Common myeloid progenitor, CD34-positive (primary cell): ENCODE measurements at regions not wholly inside any gene's neighbourhood (a gene's known extent, or its start where the extent isn't known, plus 50 kb on each side); places are given as distances from the start of the nearest gene placed in this dataset.
"Not testable (repeated sequence)": the region's sequence is repeated elsewhere in the genome, so short reads cannot be mapped to it uniquely, and the experiment has no call there.

ENCODE experiments used
- CTCF ChIA-PET: fragments of 350-600 bp; sonication (Branson Sonifier 250); formaldehyde crosslinking; loops from one replicate; lab custom pipeline; 2021; ENCODE audit warnings: antibody characterized with exemption; lab: Charles Lee
- POLR2A ChIA-PET: fragments of 350-600 bp; sonication (Branson Sonifier 250); formaldehyde crosslinking; loops from one replicate; lab custom pipeline; 2021; ENCODE audit warnings: antibody characterized with exemption; lab: Charles Lee
- DNase-seq, 3 donors: peaks; one replicate each; pipeline versions ENCODE4 v3.0.0 to v3.0.0-alpha.2; 2013
- H3K27ac ChIP-seq, 2 experiments: 1 replicate in 1 of 2; 2 replicates in 1 of 2; pipeline ENCODE4 v1.7.0; 2013; ENCODE audit warnings: inconsistent platforms in 2 of 2, low read length in 2 of 2, mild to moderate bottlenecking in 2 of 2, low read depth in 1 of 2, moderate library complexity in 1 of 2; ENCODE audit not compliant: severe bottlenecking in 2 of 2, insufficient read depth in 1 of 2, poor library complexity in 1 of 2
- H3K27me3 ChIP-seq, 5 experiments: replicated peaks in 2 of 5; 1 replicate in 3 of 5; 2 replicates in 2 of 5; pipeline versions ENCODE4 v1.6.1 to v1.7.0; 2013; ENCODE audit warnings: low read length in 4 of 5, mild to moderate bottlenecking in 2 of 5, moderate library complexity in 2 of 5, inconsistent platforms in 1 of 5; ENCODE audit not compliant: insufficient read depth in 5 of 5, control insufficient read depth in 4 of 5
- H3K36me3 ChIP-seq, 4 experiments: 1 replicate in 2 of 4; 2 replicates in 2 of 4; pipeline versions ENCODE4 v1.6.1 to v1.7.0; 2013; ENCODE audit warnings: low read length in 3 of 4, control low read depth in 1 of 4, mild to moderate bottlenecking in 1 of 4; ENCODE audit not compliant: control insufficient read depth in 4 of 4, insufficient read depth in 4 of 4
- H3K4me1 ChIP-seq, 4 experiments: 1 replicate in 3 of 4; 2 replicates in 1 of 4; pipeline versions ENCODE4 v1.6.1 to v1.7.1; 2013; ENCODE audit warnings: low read length in 3 of 4, mild to moderate bottlenecking in 3 of 4, control low read depth in 1 of 4, inconsistent platforms in 1 of 4, moderate library complexity in 1 of 4; ENCODE audit not compliant: control insufficient read depth in 4 of 4, insufficient read depth in 4 of 4; ENCODE audit errors: control extremely low read depth in 1 of 4
- H3K4me3 ChIP-seq, 7 experiments: 1 replicate in 4 of 7; 2 replicates in 3 of 7; pipeline versions ENCODE4 v1.5.1 to v1.7.0; 2013; ENCODE audit warnings: mild to moderate bottlenecking in 7 of 7, low read length in 6 of 7, moderate library complexity in 6 of 7, inconsistent platforms in 2 of 7, low read depth in 2 of 7, control low read depth in 1 of 7; ENCODE audit not compliant: insufficient read depth in 4 of 7, control insufficient read depth in 1 of 7; ENCODE audit errors: extremely low read depth in 1 of 7
- H3K9me3 ChIP-seq, 5 experiments: 1 replicate in 4 of 5; 2 replicates in 1 of 5; pipeline versions ENCODE4 v1.6.1 to v1.7.1; 2013; ENCODE audit warnings: low read length in 4 of 5, mild to moderate bottlenecking in 2 of 5, inconsistent platforms in 1 of 5, low read depth in 1 of 5, moderate library complexity in 1 of 5; ENCODE audit not compliant: control insufficient read depth in 4 of 5, insufficient read depth in 2 of 5; ENCODE audit errors: control extremely low read depth in 1 of 5
- WGBS: methylation state at CpG from one replicate; pipeline ENCODE4 v1.1.5; 2013; ENCODE audit not compliant: insufficient coverage; 5-methylcytosine and 5-hydroxymethylcytosine counted together

GRCh38 chrX:67353651-67354370 lies 190.0 kb upstream of the AR start:
- DNase-seq = no peak
- H3K27ac ChIP-seq = no peak overlapping the region
- no CpG with 5 or more reads among the region's 2 CpGs for WGBS
- no peaks in the 10 kb centered on the region for H3K9me3 ChIP-seq
- ChIA-PET POLR2A (no interaction called here), CTCF (no interaction called here)
- H3K36me3 ChIP-seq = no peaks in the 10 kb centered on the region
- H3K4me1 ChIP-seq = no peaks in the 10 kb centered on the region
- H3K4me3 ChIP-seq = no peak overlapping the region
- H3K27me3 ChIP-seq = no peaks in the 10 kb centered on the region

- CTCF ChIA-PET, POLR2A ChIA-PET, H3K4me3 ChIP-seq, H3K27ac ChIP-seq, H3K27me3 ChIP-seq, DNase-seq, H3K9me3 ChIP-seq, H3K36me3 ChIP-seq, H3K4me1 ChIP-seq: not testable (repeated sequence)
- 33% methylated on average over 1 of the region's 2 CpGs for WGBS
Measured at GRCh38 chrX:67361267-67361666, 182.6 kb upstream of the AR start.

GRCh38 chrX:67384403-67384802 lies 159.4 kb upstream of the AR start:
- no peaks in the 10 kb centered on the region for H3K27me3 ChIP-seq
- no peaks in the 10 kb centered on the region for H3K36me3 ChIP-seq
- H3K4me3 ChIP-seq = no peak overlapping the region
- WGBS = 79% methylated on average over 2 of the region's 2 CpGs
- DNase-seq = no peak
- H3K9me3 ChIP-seq = peaks cover 0 to 3% (median 1%) of the 10 kb centered on the region in 5 experiments
- no peaks in the 10 kb centered on the region for H3K4me1 ChIP-seq
- no peak overlapping the region for H3K27ac ChIP-seq
- ChIA-PET CTCF (no interaction called here), POLR2A (no interaction called here)

- DNase-seq = no peak
- POLR2A ChIA-PET = no interaction called here
- Histone ChIP-seq H3K36me3 (no peaks in the 10 kb centered on the region), H3K27ac (no peak overlapping the region), H3K9me3 (peaks cover 0 to 6% (median 0%) of the 10 kb centered on the region in 5 experiments), H3K27me3 (no peaks in the 10 kb centered on the region), H3K4me3 (no peak overlapping the region), H3K4me1 (no peaks in the 10 kb centered on the region)
- CTCF ChIA-PET = no interaction called here
- WGBS = 91% methylated on average over 17 of the region's 19 CpGs
Measured at GRCh38 chrX:67408423-67409079, 135.3 kb upstream of the AR start.

DNA sequence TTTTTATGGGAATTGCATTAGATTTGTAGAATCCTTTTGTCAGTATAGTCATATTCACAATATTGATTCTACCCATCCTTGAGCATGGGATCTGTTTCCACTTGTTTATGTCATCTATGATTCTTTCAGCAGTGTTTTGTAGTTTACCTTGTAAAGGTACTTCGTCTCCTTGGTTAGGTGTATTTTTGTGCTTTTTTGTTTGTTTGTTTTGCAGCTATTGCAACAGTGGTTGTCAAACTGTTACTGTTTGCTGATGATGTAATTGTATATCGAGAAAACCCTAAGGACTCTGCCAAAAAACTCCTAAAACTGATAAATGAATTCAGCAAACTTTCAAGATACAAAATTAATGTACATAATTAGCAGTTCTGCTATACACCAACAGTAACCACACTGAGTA lies 127.9 kb upstream of the AR start:
- Histone ChIP-seq H3K4me1 (no peaks in the 10 kb centered on the region), H3K4me3 (no peak overlapping the region), H3K27ac (no peak overlapping the region), H3K9me3 (no peaks in the 10 kb centered on the region), H3K36me3 (no peaks in the 10 kb centered on the region), H3K27me3 (no peaks in the 10 kb centered on the region)
- DNase-seq = no peak
- WGBS = 82% methylated on average over 1 of the region's 2 CpGs
- CTCF ChIA-PET = no interaction called here
- POLR2A ChIA-PET = no interaction called here

DNA sequence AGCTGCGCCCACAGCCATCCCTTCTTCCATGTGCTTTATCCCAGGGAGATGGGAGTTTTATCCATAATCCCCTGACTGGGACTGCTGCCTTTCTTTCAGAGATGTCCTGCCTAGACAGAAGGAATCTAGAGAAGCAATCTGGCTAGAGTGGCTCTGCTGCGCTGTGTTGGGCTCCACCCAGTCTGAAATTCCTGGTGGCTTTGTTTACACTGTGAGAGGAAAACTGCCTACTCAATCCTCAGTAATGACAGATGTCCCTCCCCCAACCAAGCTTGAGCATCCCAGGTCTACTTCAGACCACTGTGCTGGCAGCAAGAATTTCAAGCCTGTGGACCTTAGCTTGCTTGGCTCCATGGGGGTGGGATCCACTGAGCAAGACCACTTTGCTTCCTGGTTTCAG lies 116.9 kb upstream of the AR start:
- H3K27me3 ChIP-seq = no peaks in the 10 kb centered on the region
- H3K36me3 ChIP-seq = no peaks in the 10 kb centered on the region
- no peak overlapping the region for H3K4me3 ChIP-seq
- H3K4me1 ChIP-seq = no peaks in the 10 kb centered on the region
- CTCF ChIA-PET = no interaction called here
- H3K27ac ChIP-seq = no peak overlapping the region
- peaks cover 0 to 5% (median 0%) of the 10 kb centered on the region in 5 experiments for H3K9me3 ChIP-seq
- no peak for DNase-seq
- POLR2A ChIA-PET = no interaction called here
- WGBS = 86% methylated on average over 1 of the region's 2 CpGs

DNA sequence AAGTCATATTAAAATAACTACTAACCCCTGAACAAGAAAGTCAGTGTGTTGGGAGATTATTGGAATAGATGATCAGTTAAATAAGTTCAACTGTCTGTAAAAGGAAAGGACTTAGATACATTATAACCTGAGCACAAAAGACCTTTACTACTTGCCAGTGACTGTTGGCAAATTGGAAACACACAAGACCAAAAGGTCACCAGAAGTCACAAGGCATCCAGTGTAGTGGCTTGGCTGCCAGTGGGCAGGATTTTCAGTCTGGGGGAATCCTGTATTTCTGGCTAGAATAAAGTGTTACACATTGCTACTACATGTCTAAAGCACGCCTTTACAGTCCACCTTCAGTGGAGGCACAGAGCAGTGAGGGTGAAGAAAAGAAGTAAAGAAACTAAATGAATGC lies 108.3 kb upstream of the AR start:
- Histone ChIP-seq H3K27me3 (no peaks in the 10 kb centered on the region), H3K4me1 (no peaks in the 10 kb centered on the region), H3K36me3 (no peaks in the 10 kb centered on the region), H3K4me3 (no peak overlapping the region), H3K27ac (no peak overlapping the region), H3K9me3 (peaks cover 0 to 2% (median 0%) of the 10 kb centered on the region in 5 experiments)
- no CpG with 5 or more reads among the region's 1 CpG for WGBS
- DNase-seq = no peak
- POLR2A ChIA-PET = no interaction called here
- CTCF ChIA-PET = no interaction called here
